ENCODE measurements at regions not wholly inside any gene's neighbourhood (a gene's known extent, or its start where the extent isn't known, plus 50 kb on each side); places are given as distances from the start of the nearest gene placed in this dataset.

GRCh38 chr4:152155070-152155469 lies 380.8 kb downstream of the FBXW7 start:
- Histone ChIP-seq H3K9me3 (ENCODE audit: low read length) (no peaks in the 10 kb centered on the region), H3K36me3 (ENCODE audit: insufficient read depth, low read length) (no peaks in the 10 kb centered on the region), H3K4me1 (ENCODE audit: insufficient read depth, low read length) (no peaks in the 10 kb centered on the region), H3K9ac (ENCODE audit: low read length) (no peak overlapping the region), H3K27me3 (ENCODE audit: control insufficient read depth in 1 of 2, insufficient read depth in 2 of 2, low read length in 2 of 2) (no peaks in the 10 kb centered on the region), H3K27ac (ENCODE audit: low read depth, low read length) (no peak overlapping the region), H3K4me3 (ENCODE audit: low read depth in 1 of 2, low read length in 2 of 2) (no peak overlapping the region)

GRCh38 chr4:152154433-152154832 lies 381.5 kb downstream of the FBXW7 start:
- Histone ChIP-seq H3K27ac (ENCODE audit: low read depth, low read length) (no peak overlapping the region), H3K36me3 (ENCODE audit: insufficient read depth, low read length) (no peaks in the 10 kb centered on the region), H3K9me3 (ENCODE audit: low read length) (no peaks in the 10 kb centered on the region), H3K9ac (ENCODE audit: low read length) (no peak overlapping the region), H3K4me3 (ENCODE audit: low read depth in 1 of 2, low read length in 2 of 2) (no peak overlapping the region), H3K27me3 (ENCODE audit: control insufficient read depth in 1 of 2, insufficient read depth in 2 of 2, low read length in 2 of 2) (no peaks in the 10 kb centered on the region), H3K4me1 (ENCODE audit: insufficient read depth, low read length) (no peaks in the 10 kb centered on the region)

- Histone ChIP-seq H3K36me3 (ENCODE audit: insufficient read depth, low read length) (no peaks in the 10 kb centered on the region), H3K9me3 (ENCODE audit: low read length) (no peaks in the 10 kb centered on the region), H3K27ac (ENCODE audit: low read depth, low read length) (no peak overlapping the region), H3K4me1 (ENCODE audit: insufficient read depth, low read length) (no peaks in the 10 kb centered on the region), H3K27me3 (ENCODE audit: control insufficient read depth in 1 of 2, insufficient read depth in 2 of 2, low read length in 2 of 2) (no peaks in the 10 kb centered on the region), H3K4me3 (ENCODE audit: low read depth in 1 of 2, low read length in 2 of 2) (no peak overlapping the region), H3K9ac (ENCODE audit: low read length) (no peak overlapping the region)
Observed at GRCh38 chr4:152153476-152154270, 382.2 kb downstream of the FBXW7 start.

- no peak overlapping the region for H3K4me3 ChIP-seq (ENCODE audit: low read depth in 1 of 2, low read length in 2 of 2)
- no peaks in the 10 kb centered on the region for H3K36me3 ChIP-seq (ENCODE audit: insufficient read depth, low read length)
- no peaks in the 10 kb centered on the region for H3K27me3 ChIP-seq (ENCODE audit: control insufficient read depth in 1 of 2, insufficient read depth in 2 of 2, low read length in 2 of 2)
- peaks cover 3% of the 10 kb centered on the region for H3K9me3 ChIP-seq (ENCODE audit: low read length)
- H3K4me1 ChIP-seq (ENCODE audit: insufficient read depth, low read length): no peaks in the 10 kb centered on the region
- no peak overlapping the region for H3K27ac ChIP-seq (ENCODE audit: low read depth, low read length)
- no peak overlapping the region for H3K9ac ChIP-seq (ENCODE audit: low read length)
Observed at GRCh38 chr4:152150214-152150613, 385.7 kb downstream of the FBXW7 start.

- Histone ChIP-seq H3K9me3 (ENCODE audit: low read length) (peaks cover 3% of the 10 kb centered on the region), H3K4me3 (ENCODE audit: low read depth in 1 of 2, low read length in 2 of 2) (no peak overlapping the region), H3K4me1 (ENCODE audit: insufficient read depth, low read length) (no peaks in the 10 kb centered on the region), H3K9ac (ENCODE audit: low read length) (no peak overlapping the region), H3K36me3 (ENCODE audit: insufficient read depth, low read length) (no peaks in the 10 kb centered on the region), H3K27ac (ENCODE audit: low read depth, low read length) (no peak overlapping the region), H3K27me3 (ENCODE audit: control insufficient read depth in 1 of 2, insufficient read depth in 2 of 2, low read length in 2 of 2) (no peaks in the 10 kb centered on the region)
Observed at GRCh38 chr4:152149745-152150144, 386.1 kb downstream of the FBXW7 start.

- H3K27me3 ChIP-seq (ENCODE audit: control insufficient read depth in 1 of 2, insufficient read depth in 2 of 2, low read length in 2 of 2): no peaks in the 10 kb centered on the region
- H3K36me3 ChIP-seq (ENCODE audit: insufficient read depth, low read length): no peaks in the 10 kb centered on the region
- no peaks in the 10 kb centered on the region for H3K4me1 ChIP-seq (ENCODE audit: insufficient read depth, low read length)
- H3K4me3 ChIP-seq (ENCODE audit: low read depth in 1 of 2, low read length in 2 of 2): no peak overlapping the region
- peaks cover 3% of the 10 kb centered on the region for H3K9me3 ChIP-seq (ENCODE audit: low read length)
- H3K9ac ChIP-seq (ENCODE audit: low read length): no peak overlapping the region
- H3K27ac ChIP-seq (ENCODE audit: low read depth, low read length): no peak overlapping the region
Observed at GRCh38 chr4:152148057-152148456, 387.2 kb upstream of the GATB start.

GRCh38 chr4:152146244-152146643 lies 385.4 kb upstream of the GATB start:
- no peak overlapping the region for H3K9ac ChIP-seq (ENCODE audit: low read length)
- H3K36me3 ChIP-seq (ENCODE audit: insufficient read depth, low read length): no peaks in the 10 kb centered on the region
- no peaks in the 10 kb centered on the region for H3K4me1 ChIP-seq (ENCODE audit: insufficient read depth, low read length)

GRCh38 chr4:152143806-152144205 lies 383.0 kb upstream of the GATB start:
- H3K9me3 ChIP-seq (ENCODE audit: low read length): peaks cover 3% of the 10 kb centered on the region
- H3K4me3 ChIP-seq (ENCODE audit: low read depth in 1 of 2, low read length in 2 of 2): no peak overlapping the region
- no peaks in the 10 kb centered on the region for H3K4me1 ChIP-seq (ENCODE audit: insufficient read depth, low read length)
- no peaks in the 10 kb centered on the region for H3K36me3 ChIP-seq (ENCODE audit: insufficient read depth, low read length)
- H3K27me3 ChIP-seq (ENCODE audit: control insufficient read depth in 1 of 2, insufficient read depth in 2 of 2, low read length in 2 of 2): no peaks in the 10 kb centered on the region
- no peak overlapping the region for H3K27ac ChIP-seq (ENCODE audit: low read depth, low read length)
- H3K9ac ChIP-seq (ENCODE audit: low read length): no peak overlapping the region

More at GRCh38 chr4:152146244-152146643, 385.4 kb upstream of the GATB start:
- Histone ChIP-seq H3K27ac (ENCODE audit: low read depth, low read length) (no peak overlapping the region), H3K4me3 (ENCODE audit: low read depth in 1 of 2, low read length in 2 of 2) (no peak overlapping the region), H3K27me3 (ENCODE audit: control insufficient read depth in 1 of 2, insufficient read depth in 2 of 2, low read length in 2 of 2) (no peaks in the 10 kb centered on the region), H3K9me3 (ENCODE audit: low read length) (peaks cover 3% of the 10 kb centered on the region)

GRCh38 chr4:152138451-152138850 lies 377.6 kb upstream of the GATB start:
- H3K4me1 ChIP-seq (ENCODE audit: insufficient read depth, low read length): no peaks in the 10 kb centered on the region

GRCh38 chr4:152132776-152133175 lies 372.0 kb upstream of the GATB start:
- no peaks in the 10 kb centered on the region for H3K4me1 ChIP-seq (ENCODE audit: insufficient read depth, low read length)
- no peak overlapping the region for H3K27ac ChIP-seq (ENCODE audit: low read depth, low read length)
- no peaks in the 10 kb centered on the region for H3K27me3 ChIP-seq (ENCODE audit: control insufficient read depth in 1 of 2, insufficient read depth in 2 of 2, low read length in 2 of 2)
- H3K9ac ChIP-seq (ENCODE audit: low read length): no peak overlapping the region
- no peaks in the 10 kb centered on the region for H3K36me3 ChIP-seq (ENCODE audit: insufficient read depth, low read length)
- H3K9me3 ChIP-seq (ENCODE audit: low read length): no peaks in the 10 kb centered on the region
- no peak overlapping the region for H3K4me3 ChIP-seq (ENCODE audit: low read depth in 1 of 2, low read length in 2 of 2)

More at GRCh38 chr4:152138451-152138850, 377.6 kb upstream of the GATB start:
- no peak overlapping the region for H3K4me3 ChIP-seq (ENCODE audit: low read depth in 1 of 2, low read length in 2 of 2)
- no peak overlapping the region for H3K9ac ChIP-seq (ENCODE audit: low read length)
- H3K36me3 ChIP-seq (ENCODE audit: insufficient read depth, low read length): no peaks in the 10 kb centered on the region
- H3K27ac ChIP-seq (ENCODE audit: low read depth, low read length): no peak overlapping the region
- no peaks in the 10 kb centered on the region for H3K9me3 ChIP-seq (ENCODE audit: low read length)
- H3K27me3 ChIP-seq (ENCODE audit: control insufficient read depth in 1 of 2, insufficient read depth in 2 of 2, low read length in 2 of 2): no peaks in the 10 kb centered on the region

- Histone ChIP-seq H3K9ac (ENCODE audit: low read length) (no peak overlapping the region), H3K27ac (ENCODE audit: low read depth, low read length) (no peak overlapping the region), H3K4me1 (ENCODE audit: insufficient read depth, low read length) (no peaks in the 10 kb centered on the region), H3K9me3 (ENCODE audit: low read length) (no peaks in the 10 kb centered on the region), H3K27me3 (ENCODE audit: control insufficient read depth in 1 of 2, insufficient read depth in 2 of 2, low read length in 2 of 2) (no peaks in the 10 kb centered on the region), H3K4me3 (ENCODE audit: low read depth in 1 of 2, low read length in 2 of 2) (no peak overlapping the region), H3K36me3 (ENCODE audit: insufficient read depth, low read length) (no peaks in the 10 kb centered on the region)
Observed at GRCh38 chr4:152128356-152128755, 367.5 kb upstream of the GATB start.

- Histone ChIP-seq H3K27me3 (ENCODE audit: control insufficient read depth in 1 of 2, insufficient read depth in 2 of 2, low read length in 2 of 2) (no peaks in the 10 kb centered on the region), H3K9ac (ENCODE audit: low read length) (no peak overlapping the region)
Observed at GRCh38 chr4:152126238-152126637, 365.4 kb upstream of the GATB start.

More at GRCh38 chr4:152126238-152126637, 365.4 kb upstream of the GATB start:
- H3K36me3 ChIP-seq (ENCODE audit: insufficient read depth, low read length): no peaks in the 10 kb centered on the region
- H3K9me3 ChIP-seq (ENCODE audit: low read length): no peaks in the 10 kb centered on the region
- no peaks in the 10 kb centered on the region for H3K4me1 ChIP-seq (ENCODE audit: insufficient read depth, low read length)
- no peak overlapping the region for H3K27ac ChIP-seq (ENCODE audit: low read depth, low read length)
- H3K4me3 ChIP-seq (ENCODE audit: low read depth in 1 of 2, low read length in 2 of 2): no peak overlapping the region
